Liver (tissue), 8 donors: ENCODE measurements at regions not wholly inside any gene's neighbourhood (a gene's known extent, or its start where the extent isn't known, plus 50 kb on each side); places are given as distances from the start of the nearest gene placed in this dataset.

Source experiments
- DNase-seq: peaks from one replicate; pipeline ENCODE4 v3.0.0-alpha.2; 2017; ENCODE audit warnings: low spot score
- H3K27ac ChIP-seq, 2 donors: one replicate each; pipeline ENCODE4 v1.7.0; 2013; ENCODE audit warnings: inconsistent platforms in 2 of 2, low read length in 2 of 2, control low read depth in 1 of 2, low read depth in 1 of 2, mild to moderate bottlenecking in 1 of 2
- H3K27me3 ChIP-seq, 4 donors: one replicate each; pipeline versions ENCODE4 v1.6.1 to v1.7.0; 2013; ENCODE audit warnings: low read length in 3 of 4, inconsistent platforms in 1 of 4, mild to moderate bottlenecking in 1 of 4, moderate library complexity in 1 of 4; ENCODE audit not compliant: control insufficient read depth in 4 of 4, insufficient read depth in 4 of 4
- H3K36me3 ChIP-seq, 4 donors: one replicate each; pipeline versions ENCODE4 v1.6.1 to v1.7.0; 2013; ENCODE audit warnings: low read length in 3 of 4, mild to moderate bottlenecking in 3 of 4, low read depth in 1 of 4, moderate library complexity in 1 of 4; ENCODE audit not compliant: control insufficient read depth in 4 of 4, insufficient read depth in 3 of 4
- H3K4me1 ChIP-seq, 4 donors: one replicate each; pipeline versions ENCODE4 v1.6.1 to v1.7.0; 2013; ENCODE audit warnings: low read length in 3 of 4, mild to moderate bottlenecking in 3 of 4, moderate library complexity in 1 of 4; ENCODE audit not compliant: control insufficient read depth in 4 of 4, insufficient read depth in 4 of 4
- H3K4me3 ChIP-seq, 3 donors: one replicate each; pipeline versions ENCODE4 v1.6.1 to v1.7.0; 2013; ENCODE audit warnings: low read length in 3 of 3, control low read depth in 1 of 3, low read depth in 1 of 3, mild to moderate bottlenecking in 1 of 3
- H3K9ac ChIP-seq, 2 donors: one replicate each; pipeline ENCODE4 v1.7.0; 2013; ENCODE audit warnings: low read length in 2 of 2, mild to moderate bottlenecking in 2 of 2, moderate library complexity in 2 of 2, control low read depth in 1 of 2, low read depth in 1 of 2
- H3K9me3 ChIP-seq, 4 donors: one replicate each; pipeline versions ENCODE4 v1.6.1 to v1.7.0; 2013; ENCODE audit warnings: low read length in 3 of 4; ENCODE audit not compliant: control insufficient read depth in 4 of 4
- ATF3 ChIP-seq: IDR thresholded peaks from 2 replicates; pipeline ENCODE4 v1.6.1; 2016; ENCODE audit warnings: antibody characterized with exemption
- CTCF ChIP-seq: fragments of 150-350 bp; IDR thresholded peaks from 2 replicates; pipeline ENCODE4 v1.5.1; 2017; ENCODE audit warnings: improper control_type of control experiment, low read depth, low read length; ENCODE audit not compliant: missing input control
- EGR1 ChIP-seq, 2 donors: IDR thresholded peaks; 2 replicates each; pipeline ENCODE4 v1.6.1; 2016 to 2018; ENCODE audit warnings: antibody characterized with exemption in 2 of 2, low read depth in 2 of 2
- FOXA1 ChIP-seq: IDR thresholded peaks from 2 replicates; pipeline ENCODE4 v1.6.1; 2016; ENCODE audit warnings: antibody characterized with exemption
- GABPA ChIP-seq, 2 donors: IDR thresholded peaks in 1 of 2; conservative IDR thresholded peaks in 1 of 2; 2 replicates each; pipeline ENCODE4 v1.6.1; 2016; ENCODE audit warnings: antibody characterized with exemption in 2 of 2, mild to moderate bottlenecking in 1 of 2, moderate library complexity in 1 of 2
- HNF4A ChIP-seq, 2 donors: conservative IDR thresholded peaks; 2 replicates each; pipeline ENCODE4 v1.6.1; 2016; ENCODE audit warnings: antibody characterized with exemption in 2 of 2, mild to moderate bottlenecking in 2 of 2
- HNF4G ChIP-seq: IDR thresholded peaks from 2 replicates; pipeline ENCODE4 v1.6.1; 2016; ENCODE audit warnings: antibody characterized with exemption
- JUND ChIP-seq, 2 donors: IDR thresholded peaks; 2 replicates each; pipeline ENCODE4 v1.6.1; 2016; ENCODE audit warnings: antibody characterized with exemption in 2 of 2
- NR2F2 ChIP-seq: IDR thresholded peaks from 2 replicates; pipeline ENCODE4 v1.6.1; 2016; ENCODE audit warnings: antibody characterized with exemption
- RAD21 ChIP-seq, 2 donors: IDR thresholded peaks; 2 replicates each; pipeline ENCODE4 v1.6.1; 2016; ENCODE audit warnings: antibody characterized with exemption in 2 of 2, mild to moderate bottlenecking in 2 of 2
- RXRA ChIP-seq, 2 donors: IDR thresholded peaks; 2 replicates each; pipeline ENCODE4 v1.6.1; 2017 to 2018; ENCODE audit warnings: antibody characterized with exemption in 2 of 2, mild to moderate bottlenecking in 1 of 2
- SP1 ChIP-seq: IDR thresholded peaks from 2 replicates; pipeline ENCODE4 v1.6.1; 2018; ENCODE audit warnings: antibody characterized with exemption, mild to moderate bottlenecking
- TAF1 ChIP-seq: conservative IDR thresholded peaks from 2 replicates; pipeline ENCODE4 v1.6.1; 2016; ENCODE audit warnings: antibody characterized with exemption, mild to moderate bottlenecking
- YY1 ChIP-seq: IDR thresholded peaks from 2 replicates; pipeline ENCODE4 v1.6.1; 2016; ENCODE audit warnings: antibody characterized with exemption, mild to moderate bottlenecking
- WGBS: extraction: QIAGEN DNeasy Blood & Tissue Kit; methylation state at CpG from one replicate; pipeline ENCODE4 v1.1.7; 2013; 5-methylcytosine and 5-hydroxymethylcytosine counted together
- TF ChIP-seq, protein P1 (sequence below): IDR thresholded peaks from 2 replicates; pipeline ENCODE4 v1.6.1; 2016; ENCODE audit warnings: antibody characterized with exemption, mild to moderate bottlenecking
- TF ChIP-seq, protein P2 (sequence below): IDR thresholded peaks from 2 replicates; pipeline ENCODE4 v1.6.1; 2016; ENCODE audit warnings: antibody characterized with exemption
- donor health status: healthy.
- donor health status: healthy.
- donor health status: healthy.
- donor health status: healthy.
- donor health status: healthy.

- DNase-seq: no peak
- TF ChIP-seq, protein P1, sequence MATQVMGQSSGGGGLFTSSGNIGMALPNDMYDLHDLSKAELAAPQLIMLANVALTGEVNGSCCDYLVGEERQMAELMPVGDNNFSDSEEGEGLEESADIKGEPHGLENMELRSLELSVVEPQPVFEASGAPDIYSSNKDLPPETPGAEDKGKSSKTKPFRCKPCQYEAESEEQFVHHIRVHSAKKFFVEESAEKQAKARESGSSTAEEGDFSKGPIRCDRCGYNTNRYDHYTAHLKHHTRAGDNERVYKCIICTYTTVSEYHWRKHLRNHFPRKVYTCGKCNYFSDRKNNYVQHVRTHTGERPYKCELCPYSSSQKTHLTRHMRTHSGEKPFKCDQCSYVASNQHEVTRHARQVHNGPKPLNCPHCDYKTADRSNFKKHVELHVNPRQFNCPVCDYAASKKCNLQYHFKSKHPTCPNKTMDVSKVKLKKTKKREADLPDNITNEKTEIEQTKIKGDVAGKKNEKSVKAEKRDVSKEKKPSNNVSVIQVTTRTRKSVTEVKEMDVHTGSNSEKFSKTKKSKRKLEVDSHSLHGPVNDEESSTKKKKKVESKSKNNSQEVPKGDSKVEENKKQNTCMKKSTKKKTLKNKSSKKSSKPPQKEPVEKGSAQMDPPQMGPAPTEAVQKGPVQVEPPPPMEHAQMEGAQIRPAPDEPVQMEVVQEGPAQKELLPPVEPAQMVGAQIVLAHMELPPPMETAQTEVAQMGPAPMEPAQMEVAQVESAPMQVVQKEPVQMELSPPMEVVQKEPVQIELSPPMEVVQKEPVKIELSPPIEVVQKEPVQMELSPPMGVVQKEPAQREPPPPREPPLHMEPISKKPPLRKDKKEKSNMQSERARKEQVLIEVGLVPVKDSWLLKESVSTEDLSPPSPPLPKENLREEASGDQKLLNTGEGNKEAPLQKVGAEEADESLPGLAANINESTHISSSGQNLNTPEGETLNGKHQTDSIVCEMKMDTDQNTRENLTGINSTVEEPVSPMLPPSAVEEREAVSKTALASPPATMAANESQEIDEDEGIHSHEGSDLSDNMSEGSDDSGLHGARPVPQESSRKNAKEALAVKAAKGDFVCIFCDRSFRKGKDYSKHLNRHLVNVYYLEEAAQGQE: no peak
- no peak for TF ChIP-seq GABPA (IDR thresholded peaks at IDR 0.05 in 1 of 2, conservative IDR thresholded peaks at IDR 0.05 in 1 of 2)
- TF ChIP-seq ATF3: no peak
- TF ChIP-seq RXRA (IDR thresholded peaks at IDR 0.05): no peak
- no peak for TF ChIP-seq JUND (IDR thresholded peaks at IDR 0.05)
- TF ChIP-seq, protein P2, sequence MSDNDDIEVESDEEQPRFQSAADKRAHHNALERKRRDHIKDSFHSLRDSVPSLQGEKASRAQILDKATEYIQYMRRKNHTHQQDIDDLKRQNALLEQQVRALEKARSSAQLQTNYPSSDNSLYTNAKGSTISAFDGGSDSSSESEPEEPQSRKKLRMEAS: no peak
- no peak for TF ChIP-seq HNF4A (conservative IDR thresholded peaks at IDR 0.05)
- no peak for TF ChIP-seq RAD21 (IDR thresholded peaks at IDR 0.05)
- no peak for TF ChIP-seq NR2F2
- no peak for TF ChIP-seq TAF1
- 74% methylated on average over 2 of the region's 2 CpGs for WGBS
- H3K36me3 ChIP-seq: no peaks in the 10 kb centered on the region
- no peak overlapping the region for H3K4me3 ChIP-seq
- peaks cover 0 to 3% (median 0%) of the 10 kb centered on the region in 4 donors for H3K27me3 ChIP-seq
- H3K27ac ChIP-seq: no peak overlapping the region
- no peak overlapping the region for H3K9ac ChIP-seq
- H3K4me1 ChIP-seq: no peaks in the 10 kb centered on the region
- peaks cover 0 to 14% (median 3%) of the 10 kb centered on the region in 4 donors for H3K9me3 ChIP-seq
Observed at GRCh38 chr5:72711351-72711750, 105.1 kb upstream of the TNPO1 start.

- Histone ChIP-seq H3K9ac (no peak overlapping the region), H3K36me3 (no peaks in the 10 kb centered on the region), H3K27me3 (peaks cover 0 to 3% (median 0%) of the 10 kb centered on the region in 4 donors), H3K4me3 (no peak overlapping the region), H3K27ac (no peak overlapping the region), H3K4me1 (no peaks in the 10 kb centered on the region), H3K9me3 (peaks cover 0 to 14% (median 3%) of the 10 kb centered on the region in 4 donors)
- TF ChIP-seq ATF3: no peak
- TF ChIP-seq NR2F2: no peak
- no peak for TF ChIP-seq RAD21 (IDR thresholded peaks at IDR 0.05)
- no peak for TF ChIP-seq FOXA1
- no peak for TF ChIP-seq GABPA (IDR thresholded peaks at IDR 0.05 in 1 of 2, conservative IDR thresholded peaks at IDR 0.05 in 1 of 2)
- no peak for TF ChIP-seq YY1
- TF ChIP-seq HNF4G: no peak
- TF ChIP-seq SP1: no peak
- no peak for TF ChIP-seq EGR1 (IDR thresholded peaks at IDR 0.05; ENCODE audit: low read depth in 2 of 2)
- TF ChIP-seq CTCF: no peak
- TF ChIP-seq, protein P2: no peak
- WGBS: 87% methylated on average over 1 of the region's 1 CpG
- no peak for DNase-seq
Observed at GRCh38 chr5:72709341-72709740, 107.1 kb upstream of the TNPO1 start.
